G401 (cell line): ENCODE measurements at regions not wholly inside any gene's neighbourhood (a gene's known extent, or its start where the extent isn't known, plus 50 kb on each side); places are given as distances from the start of the nearest gene placed in this dataset.

Experiments used
- DNase-seq: peaks from one replicate; pipeline ENCODE4 v3.0.0-alpha.2; 2015; ENCODE audit warnings: low spot score
- in situ Hi-C: cut with HindIII; loops from 2 replicates; pipeline ENCODE4 v1.10.0; 2016; ENCODE audit warnings: low sequenced_read_pairs, mixed read lengths

GRCh38 chr10:131702531-131703356 is 198.1 kb upstream of the PPP2R2D start:
- DNase-seq: no peak

GRCh38 chr10:131703541-131703940 is 197.3 kb upstream of the PPP2R2D start:
- in situ Hi-C loops: no loop called here
- no peak for DNase-seq

More at GRCh38 chr10:131702531-131703356, 198.1 kb upstream of the PPP2R2D start:
- in situ Hi-C loops: no loop called here

- in situ Hi-C loops: no loop called here
Measured at GRCh38 chr10:131703941-131704340, 196.9 kb upstream of the PPP2R2D start.

GRCh38 chr10:131706476-131706875 is 194.3 kb upstream of the PPP2R2D start:
- no peak for DNase-seq
- in situ Hi-C loops: no loop called here

More at GRCh38 chr10:131703941-131704340, 196.9 kb upstream of the PPP2R2D start:
- DNase-seq: no peak

- in situ Hi-C loops: no loop called here
- no peak for DNase-seq
Measured at GRCh38 chr10:131706952-131707351, 193.9 kb upstream of the PPP2R2D start.

- no peak for DNase-seq
- in situ Hi-C loops: no loop called here
Measured at GRCh38 chr10:131708225-131708880, 192.5 kb upstream of the PPP2R2D start.

GRCh38 chr10:131710142-131710861 is 190.5 kb upstream of the PPP2R2D start:
- in situ Hi-C loops: no loop called here
- DNase-seq: no peak

- no peak for DNase-seq
- in situ Hi-C loops: no loop called here
Measured at GRCh38 chr10:131722121-131722520, 178.7 kb upstream of the PPP2R2D start.

- in situ Hi-C loops: no loop called here
- no peak for DNase-seq
Measured at GRCh38 chr10:131722525-131723264, 178.1 kb upstream of the PPP2R2D start.

GRCh38 chr10:131723297-131724168 is 177.3 kb upstream of the PPP2R2D start:
- in situ Hi-C loops: no loop called here
- no peak for DNase-seq

GRCh38 chr10:131724169-131724545 is 176.7 kb upstream of the PPP2R2D start:
- DNase-seq: no peak
- in situ Hi-C loops: no loop called here

GRCh38 chr10:131724891-131725580 is 175.8 kb upstream of the PPP2R2D start:
- DNase-seq: no peak
- in situ Hi-C loops: no loop called here

GRCh38 chr10:131725581-131726069 is 175.2 kb upstream of the PPP2R2D start:
- in situ Hi-C loops: no loop called here
- no peak for DNase-seq

GRCh38 chr10:131726076-131726880 is 174.5 kb upstream of the PPP2R2D start:
- in situ Hi-C loops: no loop called here
- DNase-seq: peak; percentile 11

GRCh38 chr10:131726967-131727366 is 173.8 kb upstream of the PPP2R2D start:
- no peak for DNase-seq
- in situ Hi-C loops: no loop called here

GRCh38 chr10:131727560-131727959 is 173.2 kb upstream of the PPP2R2D start:
- no peak for DNase-seq
- in situ Hi-C loops: no loop called here
